ENCODE measurements at regions not wholly inside any gene's neighbourhood (a gene's known extent, or its start where the extent isn't known, plus 50 kb on each side); places are given as distances from the start of the nearest gene placed in this dataset.
"Not testable (repeated sequence)": the region's sequence is repeated elsewhere in the genome, so short reads cannot be mapped to it uniquely, and the experiment has no call there.

DNA sequence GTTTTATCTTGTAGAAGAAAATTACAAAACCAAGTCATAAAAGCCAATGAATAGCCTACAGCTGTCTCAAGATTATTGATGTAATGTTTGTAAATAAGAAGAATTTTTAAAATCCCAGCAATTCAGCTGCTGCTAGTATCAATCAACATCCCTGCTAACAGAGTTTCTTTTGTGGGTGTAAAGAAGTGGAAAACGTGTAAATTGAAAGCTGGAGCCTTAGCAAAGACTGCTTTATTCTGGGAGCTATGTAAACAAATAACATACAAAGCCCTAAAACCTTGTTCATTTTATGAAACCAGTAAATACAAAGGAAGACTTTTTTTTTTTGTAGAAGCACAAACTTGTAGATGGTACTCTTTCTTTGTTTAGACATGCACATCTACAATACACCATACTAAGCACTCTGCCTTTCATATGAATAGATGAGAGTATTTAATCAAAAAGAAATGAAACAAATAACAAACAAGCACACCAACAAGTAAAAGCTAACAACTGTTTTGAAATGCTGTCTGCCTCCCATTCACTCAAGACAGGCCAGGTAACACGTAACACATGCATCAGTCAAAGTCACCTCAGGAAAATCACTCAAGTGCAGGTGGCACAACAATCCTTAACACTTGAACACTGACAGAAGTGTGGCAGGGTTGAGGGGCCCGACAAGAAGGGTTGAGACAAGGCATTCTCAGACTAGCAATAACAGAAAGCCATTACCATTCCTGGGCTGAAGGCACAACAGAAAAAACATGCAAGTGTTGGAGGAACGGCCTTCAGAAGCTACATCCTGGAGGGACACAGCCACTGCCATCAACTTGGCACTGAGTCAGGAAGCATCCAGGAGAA, 1364.0 kb upstream of the SEL1L start:
- no peak for DNase-seq (ENCODE audit: low read depth, low spot score)

DNA sequence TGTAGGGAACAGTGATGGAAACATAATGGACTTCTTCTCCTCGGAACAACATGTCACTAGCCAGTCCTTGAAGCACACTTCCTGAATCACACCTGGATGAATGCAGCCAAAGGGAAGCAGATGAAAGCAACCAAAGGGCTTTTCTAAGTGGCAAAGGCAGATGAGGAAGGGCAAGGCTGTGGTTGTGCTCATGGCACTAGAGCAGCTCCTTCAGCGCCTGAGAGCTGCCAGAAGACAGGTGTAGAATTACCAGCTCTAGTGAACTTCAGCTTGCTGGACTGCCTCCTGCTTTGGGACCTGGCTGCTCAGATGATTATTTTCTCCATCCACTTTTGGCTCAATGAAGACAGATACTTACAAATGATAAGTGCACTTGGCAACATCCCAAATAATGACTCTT, 1372.1 kb upstream of the SEL1L start:
- no peak for DNase-seq (ENCODE audit: low read depth, low spot score)

- peak; percentile 41 for DNase-seq (ENCODE audit: low read depth, low spot score)
Observed at GRCh38 chr14:82911930-82912329, 1378.3 kb upstream of the SEL1L start.

GRCh38 chr14:82913396-82913795, 1379.7 kb upstream of the SEL1L start:
- no peak for DNase-seq (ENCODE audit: low read depth, low spot score)

GRCh38 chr14:82915381-82915780, 1381.7 kb upstream of the SEL1L start:
- peak; percentile 16 for DNase-seq (ENCODE audit: low read depth, low spot score)

DNA sequence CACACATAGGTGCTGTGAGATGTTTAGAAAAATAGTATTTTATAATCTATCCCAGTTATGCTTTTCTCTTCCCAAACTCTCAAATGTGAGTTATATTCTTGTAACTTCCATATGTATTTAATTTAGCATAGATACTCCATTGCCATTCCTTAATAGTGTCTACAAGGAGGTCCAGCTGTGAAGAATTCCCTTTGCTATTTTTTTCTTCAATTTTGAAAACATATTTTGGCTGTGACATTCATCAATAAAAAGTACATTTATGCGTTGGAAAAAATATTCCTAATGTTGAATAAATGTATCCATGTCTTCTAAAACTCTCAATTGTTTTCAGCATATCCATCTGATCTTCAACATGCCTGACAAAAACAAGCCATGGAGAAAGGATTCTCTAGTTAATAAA, 1402.0 kb upstream of the SEL1L start:
- DNase-seq (ENCODE audit: low read depth, low spot score) = no peak

GRCh38 chr14:82951171-82951570, 1417.5 kb upstream of the SEL1L start:
- no peak for DNase-seq (ENCODE audit: low read depth, low spot score)

DNA sequence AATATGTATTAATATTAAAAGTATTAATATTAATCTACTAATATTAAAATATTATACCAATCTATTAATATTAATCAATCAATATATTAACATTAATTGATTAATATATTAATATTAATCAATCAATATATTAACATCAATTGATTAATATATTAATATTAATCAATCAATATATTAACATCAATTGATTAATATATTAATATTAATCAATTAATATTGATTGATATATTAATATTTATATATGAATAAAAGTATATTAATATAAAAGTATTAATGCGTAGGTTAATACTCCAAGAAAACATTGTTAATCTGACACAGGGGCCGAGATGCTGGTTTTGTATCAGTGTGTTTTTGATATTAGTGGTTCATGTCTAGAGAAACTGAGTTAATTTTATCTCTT, 1430.1 kb upstream of the SEL1L start:
- no peak for DNase-seq (ENCODE audit: low read depth, low spot score)

- no peak for DNase-seq (ENCODE audit: low read depth, low spot score)
Observed at GRCh38 chr14:82987502-82988124, 1454.0 kb upstream of the SEL1L start.

GRCh38 chr14:82994547-82994946, 1460.9 kb upstream of the SEL1L start:
- DNase-seq (ENCODE audit: low read depth, low spot score) = not testable (repeated sequence)

- DNase-seq (ENCODE audit: low read depth, low spot score) = peak; percentile 33
Observed at GRCh38 chr14:82999802-83000201, 1466.1 kb upstream of the SEL1L start.

DNA sequence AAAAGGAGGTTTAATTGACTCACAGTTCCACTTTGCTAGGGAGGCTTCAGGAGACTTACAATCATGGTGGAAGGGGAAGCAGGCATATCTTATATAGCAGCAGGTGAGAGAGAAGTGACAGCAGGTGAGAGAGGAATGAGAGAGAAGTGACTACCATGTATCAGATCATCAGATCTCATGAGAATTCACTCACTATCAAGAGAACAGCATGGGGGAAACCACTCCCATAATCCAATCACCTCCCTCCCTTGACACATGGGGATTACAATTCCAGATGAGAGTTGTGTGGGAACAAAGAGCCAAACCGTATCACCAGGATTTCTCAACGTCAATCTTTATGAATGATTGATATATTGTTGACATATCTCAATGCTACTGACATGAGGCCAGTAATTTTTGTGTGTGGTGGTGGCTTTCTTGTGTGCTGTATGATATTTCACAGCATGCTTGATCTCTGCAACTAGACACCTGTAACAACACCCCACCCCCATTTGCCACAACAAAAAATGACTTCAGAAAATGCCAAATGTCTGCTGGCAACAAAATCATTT, 1470.9 kb upstream of the SEL1L start:
- no peak for DNase-seq (ENCODE audit: low read depth, low spot score)

- DNase-seq (ENCODE audit: low read depth, low spot score) = no peak
Observed at GRCh38 chr14:83006121-83006670, 1472.5 kb upstream of the SEL1L start.

DNA sequence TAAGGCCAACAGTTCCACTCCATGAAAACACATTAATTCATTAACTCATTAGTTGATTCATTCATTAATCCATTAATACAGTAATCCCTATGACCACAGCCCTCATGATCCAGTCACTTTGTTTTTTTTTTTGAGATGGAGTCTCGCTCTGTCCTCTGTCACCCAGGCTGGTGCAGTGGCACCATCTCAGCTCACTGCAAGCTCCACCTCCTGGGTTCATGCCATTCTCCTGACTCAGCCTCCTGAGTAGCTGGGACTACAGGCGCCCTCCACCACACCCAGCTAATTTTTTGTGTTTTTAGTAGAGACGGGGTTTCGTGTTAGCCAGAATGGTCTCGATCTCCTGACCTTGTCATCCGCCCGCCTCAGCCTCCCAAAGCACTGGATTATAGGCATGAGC, 1473.4 kb upstream of the SEL1L start:
- not testable (repeated sequence) for DNase-seq (ENCODE audit: low read depth, low spot score)

DNA sequence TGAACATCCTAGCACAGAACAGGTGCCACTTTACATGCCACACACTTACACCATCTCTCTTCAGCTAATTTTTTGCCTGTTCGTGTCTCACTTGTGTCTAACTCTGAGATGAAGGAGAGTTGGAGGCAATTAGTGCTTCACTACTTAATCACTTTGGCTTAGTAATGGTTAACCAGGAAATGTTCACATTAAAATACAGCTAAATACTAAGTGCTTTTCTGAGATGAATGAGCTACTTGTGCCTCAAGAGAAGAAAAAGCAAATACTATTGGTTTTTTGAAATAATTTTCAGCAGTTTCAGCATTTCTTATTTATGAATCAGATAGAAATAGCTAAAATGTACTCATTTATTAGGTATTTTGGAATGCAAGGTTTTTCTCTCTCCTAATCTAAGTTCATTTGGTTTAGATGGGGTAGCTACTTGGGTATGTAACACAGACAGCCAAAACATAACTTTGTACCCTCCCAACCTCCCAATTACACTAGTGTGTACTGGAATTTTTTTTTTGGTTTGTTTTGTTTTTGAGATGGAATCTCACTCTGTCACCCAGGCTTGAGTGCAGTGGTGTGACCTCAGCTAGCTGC, 1474.1 kb upstream of the SEL1L start:
- DNase-seq (ENCODE audit: low read depth, low spot score) = peak; percentile 1

DNA sequence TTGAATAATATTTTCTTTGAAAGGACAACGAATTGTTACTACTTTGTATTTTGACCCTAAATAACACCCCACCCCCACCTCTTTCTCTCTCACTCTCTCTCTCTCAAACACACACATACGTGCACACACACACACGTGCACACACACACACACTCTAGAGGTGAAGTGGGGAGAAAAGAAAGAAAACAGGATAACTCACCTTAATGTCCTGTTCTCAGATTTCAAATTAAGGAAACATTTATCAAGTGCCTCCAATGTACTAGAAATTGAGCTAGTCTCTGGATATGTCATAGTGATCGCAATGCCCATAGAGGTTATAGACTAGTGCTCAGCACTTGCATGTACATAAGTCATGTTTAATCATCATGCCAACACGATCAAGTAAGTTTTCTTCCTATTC, 1483.6 kb upstream of the SEL1L start:
- no peak for DNase-seq (ENCODE audit: low read depth, low spot score)

- DNase-seq (ENCODE audit: low read depth, low spot score) = peak; percentile 39
Observed at GRCh38 chr14:83019744-83020414, 1486.2 kb upstream of the SEL1L start.

DNA sequence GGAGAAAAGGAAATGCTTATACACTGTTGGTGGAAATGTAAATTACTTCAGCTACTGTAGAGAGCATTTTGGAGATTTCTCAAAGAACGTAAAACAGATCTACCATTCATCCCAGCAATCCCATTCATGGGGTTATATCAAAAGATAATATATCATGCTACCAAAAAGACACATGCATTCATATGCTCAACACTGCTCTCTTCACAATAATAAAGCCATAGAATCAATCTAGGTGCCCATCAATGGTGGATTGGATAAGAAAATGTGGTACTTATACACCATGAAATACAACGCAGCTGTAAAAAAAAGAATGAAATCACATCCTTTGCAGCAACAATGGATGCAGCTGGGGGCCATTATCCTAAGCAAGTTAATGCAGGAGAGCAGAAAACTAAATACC, 1487.7 kb upstream of the SEL1L start:
- DNase-seq (ENCODE audit: low read depth, low spot score) = no peak

- no peak for DNase-seq (ENCODE audit: low read depth, low spot score)
Observed at GRCh38 chr14:83023369-83023768, 1489.7 kb upstream of the SEL1L start.

GRCh38 chr14:83041224-83041623, 1507.6 kb upstream of the SEL1L start:
- DNase-seq (ENCODE audit: low read depth, low spot score) = no peak

DNA sequence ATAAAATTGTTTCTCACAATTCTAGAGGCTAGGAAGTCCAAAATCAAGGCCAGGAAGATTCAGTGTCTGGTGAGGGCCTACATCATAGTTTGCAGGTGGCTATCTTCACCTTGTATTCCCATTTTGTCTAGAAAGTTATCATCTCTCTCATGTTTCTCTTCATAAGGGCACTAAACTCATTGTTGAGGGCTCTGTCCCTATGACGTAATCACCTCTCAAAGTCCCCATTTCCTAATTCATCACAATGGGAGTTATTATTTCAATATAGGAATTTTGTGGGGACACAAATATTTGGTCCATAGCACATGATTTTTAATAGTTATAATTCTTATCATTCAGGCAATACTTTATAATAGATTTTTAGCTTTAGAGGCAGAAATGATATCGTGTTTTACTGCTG, 1509.2 kb upstream of the SEL1L start:
- DNase-seq (ENCODE audit: low read depth, low spot score) = no peak

GRCh38 chr14:83044001-83044400, 1510.3 kb upstream of the SEL1L start:
- DNase-seq (ENCODE audit: low read depth, low spot score) = no peak

Data from astrocyte of the hippocampus (primary cell).